RWPE1 (cell line): ENCODE measurements at regions not wholly inside any gene's neighbourhood (a gene's known extent, or its start where the extent isn't known, plus 50 kb on each side); places are given as distances from the start of the nearest gene placed in this dataset.

Experiments used
- CTCF ChIA-PET: fragments of 350-600 bp; sonication (Branson Sonifier 250); formaldehyde crosslinking; extraction: SDS; loops from one replicate; lab custom pipeline; 2021; lab: Yijun Ruan, JAX
- POLR2A ChIA-PET: fragments of 400-600 bp; formaldehyde crosslinking; extraction: SDS; loops from one replicate; lab custom pipeline; 2020; ENCODE audit warnings: antibody characterized with exemption; ENCODE audit not compliant: low non-redundant PET; lab: Yijun Ruan, JAX
- DNase-seq: peaks from one replicate; pipeline ENCODE4 v3.0.0; 2012; ENCODE audit warnings: low spot score
- H3K27ac ChIP-seq: fragments of 450-650 bp; 2 replicates; pipeline ENCODE4 v1.5.1; 2017
- CTCF ChIP-seq: fragments of 450-650 bp; conservative IDR thresholded peaks from 2 replicates; pipeline ENCODE4 v1.5.1; 2017; ENCODE audit warnings: low read depth, mild to moderate bottlenecking

GRCh38 chr2:226673314-226673723, 126.3 kb downstream of the IRS1 start:
- peak; percentile 44 for DNase-seq
- ChIA-PET POLR2A (no interaction called here), CTCF (interaction anchor here (0.7 kb wide), 1 partner anchor 348 kb away, joined by 3 read pairs; no protein-coding TSS in a partner anchor)
- TF ChIP-seq CTCF, result no peak
- H3K27ac ChIP-seq, result peak overlapping the region; percentile 48; the same call in 1 of the 2 replicates

- CTCF ChIA-PET, result no interaction called here
- no peak for TF ChIP-seq CTCF
- POLR2A ChIA-PET, result no interaction called here
- H3K27ac ChIP-seq, result no peak overlapping the region
- DNase-seq, result no peak
Observed at GRCh38 chr2:226671141-226671676, 128.4 kb downstream of the IRS1 start.

GRCh38 chr2:226669905-226670304, 129.7 kb downstream of the IRS1 start:
- no peak for DNase-seq
- no peak overlapping the region for H3K27ac ChIP-seq
- ChIA-PET POLR2A (no interaction called here), CTCF (no interaction called here)
- no peak for TF ChIP-seq CTCF

- DNase-seq, result no peak
- ChIA-PET CTCF (no interaction called here), POLR2A (no interaction called here)
- no peak overlapping the region for H3K27ac ChIP-seq
- no peak for TF ChIP-seq CTCF
Observed at GRCh38 chr2:226669249-226669648, 130.4 kb downstream of the IRS1 start.

GRCh38 chr2:226667736-226668135, 131.9 kb downstream of the IRS1 start:
- no peak for DNase-seq
- POLR2A ChIA-PET, result no interaction called here
- TF ChIP-seq CTCF, result no peak
- CTCF ChIA-PET, result no interaction called here
- H3K27ac ChIP-seq, result no peak overlapping the region

- DNase-seq, result no peak
- POLR2A ChIA-PET, result no interaction called here
- no peak for TF ChIP-seq CTCF
- CTCF ChIA-PET, result no interaction called here
- H3K27ac ChIP-seq, result no peak overlapping the region
Observed at GRCh38 chr2:226665306-226665831, 134.3 kb downstream of the IRS1 start.
